ENCODE measurements at regions not wholly inside any gene's neighbourhood (a gene's known extent, or its start where the extent isn't known, plus 50 kb on each side); places are given as distances from the start of the nearest gene placed in this dataset.

DNA sequence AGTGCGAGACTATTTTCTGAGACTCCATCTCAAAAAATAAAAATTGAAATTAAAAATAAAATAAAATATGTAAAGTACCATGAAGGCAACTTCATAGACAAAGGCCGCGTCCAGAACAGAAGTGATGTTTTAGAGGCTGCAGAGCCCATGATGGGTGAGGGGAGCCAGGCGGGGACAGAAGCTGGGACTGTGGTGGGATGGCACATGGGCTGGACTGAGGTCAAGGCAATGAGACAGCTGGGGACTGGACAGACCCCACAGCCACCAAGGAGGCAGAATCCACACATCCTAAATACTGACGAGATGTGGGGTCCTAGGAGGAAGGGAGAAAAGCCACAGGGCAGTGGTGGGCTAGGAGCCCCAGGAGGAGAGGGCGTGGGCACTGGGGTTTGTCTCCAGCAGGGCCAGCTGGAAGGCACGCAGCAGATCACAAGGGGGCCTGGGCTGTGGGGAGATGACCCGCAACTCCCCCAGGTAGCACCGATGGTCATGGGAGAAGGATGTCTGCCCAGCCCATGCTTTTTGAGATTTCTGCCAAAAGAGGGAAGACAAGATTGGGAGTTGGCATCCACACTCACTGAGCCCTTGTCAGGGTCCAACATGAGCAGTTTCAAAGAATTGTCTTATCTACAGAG is 74.3 kb downstream of the KCNF1 start:
- TF ChIP-seq, protein P1, sequence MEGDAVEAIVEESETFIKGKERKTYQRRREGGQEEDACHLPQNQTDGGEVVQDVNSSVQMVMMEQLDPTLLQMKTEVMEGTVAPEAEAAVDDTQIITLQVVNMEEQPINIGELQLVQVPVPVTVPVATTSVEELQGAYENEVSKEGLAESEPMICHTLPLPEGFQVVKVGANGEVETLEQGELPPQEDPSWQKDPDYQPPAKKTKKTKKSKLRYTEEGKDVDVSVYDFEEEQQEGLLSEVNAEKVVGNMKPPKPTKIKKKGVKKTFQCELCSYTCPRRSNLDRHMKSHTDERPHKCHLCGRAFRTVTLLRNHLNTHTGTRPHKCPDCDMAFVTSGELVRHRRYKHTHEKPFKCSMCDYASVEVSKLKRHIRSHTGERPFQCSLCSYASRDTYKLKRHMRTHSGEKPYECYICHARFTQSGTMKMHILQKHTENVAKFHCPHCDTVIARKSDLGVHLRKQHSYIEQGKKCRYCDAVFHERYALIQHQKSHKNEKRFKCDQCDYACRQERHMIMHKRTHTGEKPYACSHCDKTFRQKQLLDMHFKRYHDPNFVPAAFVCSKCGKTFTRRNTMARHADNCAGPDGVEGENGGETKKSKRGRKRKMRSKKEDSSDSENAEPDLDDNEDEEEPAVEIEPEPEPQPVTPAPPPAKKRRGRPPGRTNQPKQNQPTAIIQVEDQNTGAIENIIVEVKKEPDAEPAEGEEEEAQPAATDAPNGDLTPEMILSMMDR (IDR thresholded peaks at IDR 0.05) = no peak
- TF ChIP-seq POLR2A (IDR thresholded peaks at IDR 0.05) = no peak

Measured in uterus (tissue), 2 donors.